Activated T-helper 2 cell treated with anti-CD3 and anti-CD28 coated beads, Interferon-gamma antibody, Interleukin-2, Interleukin-4, amounts not matched to agents 10 μg/mL and 5 μg/mL and 100 μg/mL, durations not matched to agents 14 hours and 24 hours and 36 hours (primary cell): ENCODE measurements at regions not wholly inside any gene's neighbourhood (a gene's known extent, or its start where the extent isn't known, plus 50 kb on each side); places are given as distances from the start of the nearest gene placed in this dataset.

Experiments used
- DNase-seq: peaks from one replicate; pipeline ENCODE4 v3.0.0; 2021; ENCODE audit warnings: low spot score
- H3K27ac Mint-ChIP-seq: one replicate; pipeline ENCODE4 v1.8.0; 2021; ENCODE audit warnings: mixed read lengths
- H3K27me3 Mint-ChIP-seq: one replicate; pipeline ENCODE4 v1.8.0; 2021; ENCODE audit warnings: low read depth, mixed read lengths
- H3K36me3 Mint-ChIP-seq: one replicate; pipeline ENCODE4 v1.8.0; 2021; ENCODE audit warnings: low read depth, mixed read lengths
- H3K4me1 Mint-ChIP-seq: one replicate; pipeline ENCODE4 v1.8.0; 2021; ENCODE audit warnings: low read depth, mixed read lengths
- H3K4me3 Mint-ChIP-seq: one replicate; pipeline ENCODE4 v1.8.0; 2021; ENCODE audit warnings: low read depth, mild to moderate bottlenecking, moderate library complexity, mixed read lengths
- H3K9me3 Mint-ChIP-seq: one replicate; pipeline ENCODE4 v1.8.0; 2021; ENCODE audit warnings: mixed read lengths
- intact Hi-C: fragments of 100-400 bp; cut with micrococcal nuclease; formaldehyde crosslinking; loops from one replicate; pipeline ENCODE4 v1.15.1; 2023

- Mint-ChIP-seq H3K27ac (no peak overlapping the region), H3K36me3 (no peaks in the 10 kb centered on the region), H3K9me3 (peaks cover 4% of the 10 kb centered on the region), H3K4me3 (no peak overlapping the region), H3K4me1 (no peaks in the 10 kb centered on the region), H3K27me3 (no peaks in the 10 kb centered on the region)
- DNase-seq = no peak
- intact Hi-C loops = no loop called here
Observed at GRCh38 chr5:45017568-45017967, 208.8 kb downstream of the MRPS30 start.

DNA sequence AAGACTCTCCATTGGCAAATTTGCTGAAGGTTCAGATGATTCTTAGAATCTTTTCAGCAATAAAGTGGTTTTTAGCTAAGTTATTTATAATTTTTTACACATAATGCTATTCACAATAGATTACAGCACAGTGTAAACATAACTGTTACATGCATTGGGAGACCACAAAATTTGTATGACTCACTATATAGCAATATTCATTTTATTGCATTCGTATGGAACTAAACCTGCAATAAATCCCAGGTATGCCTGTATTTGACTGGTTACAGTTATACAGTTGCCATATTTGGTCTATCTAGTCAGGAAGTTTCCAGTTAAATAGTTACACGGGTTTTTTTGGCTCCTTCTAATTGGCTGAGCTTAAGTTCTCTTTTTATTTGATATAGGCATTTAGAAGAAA, 220.8 kb downstream of the MRPS30 start:
- H3K4me1 Mint-ChIP-seq = no peaks in the 10 kb centered on the region
- no peak overlapping the region for H3K27ac Mint-ChIP-seq

GRCh38 chr5:45035991-45036390, 227.2 kb downstream of the MRPS30 start:
- no peaks in the 10 kb centered on the region for H3K36me3 Mint-ChIP-seq
- no peaks in the 10 kb centered on the region for H3K4me1 Mint-ChIP-seq
- intact Hi-C loops = no loop called here
- H3K27me3 Mint-ChIP-seq = no peaks in the 10 kb centered on the region
- DNase-seq = no peak
- H3K9me3 Mint-ChIP-seq = no peaks in the 10 kb centered on the region
- no peak overlapping the region for H3K4me3 Mint-ChIP-seq
- H3K27ac Mint-ChIP-seq = no peak overlapping the region

More for the DNA sequence above, 220.8 kb downstream of the MRPS30 start:
- no peaks in the 10 kb centered on the region for H3K36me3 Mint-ChIP-seq
- intact Hi-C loops = no loop called here
- no peaks in the 10 kb centered on the region for H3K27me3 Mint-ChIP-seq
- DNase-seq = no peak
- no peak overlapping the region for H3K4me3 Mint-ChIP-seq
- H3K9me3 Mint-ChIP-seq = peaks cover 11% of the 10 kb centered on the region

DNA sequence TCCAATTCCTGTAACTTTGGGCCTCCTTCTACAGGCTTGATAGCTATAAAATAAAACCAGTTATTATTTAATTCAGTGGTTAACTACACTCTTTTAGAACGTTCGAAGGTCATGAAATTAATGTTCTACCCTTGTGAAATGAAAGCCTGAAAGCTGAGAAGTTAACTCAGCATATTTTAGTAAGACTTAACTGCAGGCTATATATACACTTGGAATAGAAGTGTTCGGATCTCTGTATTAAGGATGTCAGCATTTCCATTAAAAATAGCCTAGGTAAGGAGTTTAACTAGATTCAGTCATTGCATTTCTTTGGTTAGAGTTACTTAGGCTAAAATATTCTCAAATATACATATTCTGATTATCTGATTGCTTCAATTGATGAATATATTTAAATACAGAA, 229.2 kb downstream of the MRPS30 start:
- H3K27me3 Mint-ChIP-seq = no peaks in the 10 kb centered on the region
- intact Hi-C loops = no loop called here
- no peaks in the 10 kb centered on the region for H3K9me3 Mint-ChIP-seq
- no peaks in the 10 kb centered on the region for H3K4me1 Mint-ChIP-seq
- H3K4me3 Mint-ChIP-seq = no peak overlapping the region
- H3K36me3 Mint-ChIP-seq = no peaks in the 10 kb centered on the region
- DNase-seq = no peak
- H3K27ac Mint-ChIP-seq = no peak overlapping the region

DNA sequence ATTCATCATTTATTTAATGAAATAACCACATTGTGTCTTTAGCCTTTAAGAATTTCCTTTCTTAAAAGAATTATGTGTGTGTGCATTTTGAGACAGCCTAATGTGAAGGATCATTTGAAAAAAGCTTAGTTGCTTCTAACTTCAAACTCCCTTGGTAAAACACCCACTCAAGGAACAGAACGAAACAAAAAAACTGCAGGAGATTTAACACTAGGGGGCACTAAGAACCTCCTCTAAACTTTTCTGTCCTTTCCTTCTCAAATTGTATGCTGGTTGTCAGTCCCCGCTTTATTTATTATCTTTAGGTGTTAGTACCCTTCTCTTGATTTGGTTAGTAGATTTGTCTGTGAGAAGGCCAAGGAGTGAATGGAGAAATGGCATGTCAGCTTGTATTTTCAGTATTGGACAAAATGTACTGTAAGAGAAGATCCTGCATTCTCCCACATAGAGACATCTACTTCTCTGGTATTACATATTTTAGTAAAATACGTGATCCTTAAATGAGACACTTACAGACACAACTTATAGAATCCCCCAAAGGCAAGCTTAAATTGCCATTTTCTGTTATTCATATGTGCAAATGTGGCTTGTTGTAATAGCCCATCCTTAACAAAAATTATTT, 229.7 kb downstream of the MRPS30 start:
- H3K4me3 Mint-ChIP-seq = no peak overlapping the region
- H3K36me3 Mint-ChIP-seq = no peaks in the 10 kb centered on the region
- no peak for DNase-seq
- no peaks in the 10 kb centered on the region for H3K9me3 Mint-ChIP-seq
- H3K27ac Mint-ChIP-seq = no peak overlapping the region
- no peaks in the 10 kb centered on the region for H3K4me1 Mint-ChIP-seq
- H3K27me3 Mint-ChIP-seq = no peaks in the 10 kb centered on the region
- intact Hi-C loops = no loop called here

DNA sequence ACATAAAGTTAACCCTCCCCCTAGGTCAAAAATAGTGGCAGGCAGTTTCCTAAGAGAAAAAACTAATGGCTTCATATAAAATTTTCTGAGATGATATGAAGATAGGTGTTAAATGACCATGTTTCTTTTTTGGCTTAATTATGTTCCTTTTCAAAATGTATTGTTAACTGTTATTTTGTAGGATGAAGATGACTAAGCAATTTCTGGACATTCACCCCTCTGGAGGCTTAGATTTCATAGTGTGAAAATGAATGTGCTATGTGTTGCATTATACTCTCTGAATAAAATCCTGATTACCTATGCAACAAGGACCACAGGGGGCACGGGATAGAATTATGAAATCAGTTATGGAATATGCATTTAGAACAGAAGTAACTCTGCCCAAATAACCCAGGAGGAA, 233.5 kb downstream of the MRPS30 start:
- intact Hi-C loops = no loop called here
- no peaks in the 10 kb centered on the region for H3K4me1 Mint-ChIP-seq
- H3K27me3 Mint-ChIP-seq = no peaks in the 10 kb centered on the region
- H3K9me3 Mint-ChIP-seq = no peaks in the 10 kb centered on the region
- no peak for DNase-seq
- H3K4me3 Mint-ChIP-seq = no peak overlapping the region
- H3K36me3 Mint-ChIP-seq = no peaks in the 10 kb centered on the region
- no peak overlapping the region for H3K27ac Mint-ChIP-seq

DNA sequence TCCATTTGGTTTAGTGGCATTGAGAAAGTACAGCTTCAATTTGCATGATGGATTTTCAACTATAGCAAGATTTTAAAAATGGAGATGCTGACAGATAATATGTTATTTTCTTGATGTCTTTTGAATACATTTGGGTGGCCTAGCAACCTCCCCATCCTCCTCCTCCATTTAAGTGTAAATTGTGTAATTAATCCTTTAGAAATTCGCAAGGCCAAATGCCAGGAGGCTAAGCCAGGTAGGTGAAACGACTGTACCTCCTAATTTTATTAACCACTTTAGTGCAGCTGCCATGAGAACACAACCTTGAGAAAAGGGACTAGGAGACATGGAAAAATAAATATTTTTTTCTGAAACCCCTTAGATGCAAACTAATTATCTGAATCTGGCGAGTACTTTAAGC, 248.8 kb downstream of the MRPS30 start:
- Mint-ChIP-seq H3K9me3 (peaks cover 3% of the 10 kb centered on the region), H3K27me3 (no peaks in the 10 kb centered on the region), H3K4me3 (no peak overlapping the region), H3K36me3 (no peaks in the 10 kb centered on the region), H3K27ac (no peak overlapping the region), H3K4me1 (no peaks in the 10 kb centered on the region)
- DNase-seq = no peak
- intact Hi-C loops = no loop called here

- DNase-seq = no peak
- peaks cover 10% of the 10 kb centered on the region for H3K9me3 Mint-ChIP-seq
- H3K4me3 Mint-ChIP-seq = no peak overlapping the region
- no peaks in the 10 kb centered on the region for H3K4me1 Mint-ChIP-seq
- no peak overlapping the region for H3K27ac Mint-ChIP-seq
- H3K27me3 Mint-ChIP-seq = no peaks in the 10 kb centered on the region
- no peaks in the 10 kb centered on the region for H3K36me3 Mint-ChIP-seq
- intact Hi-C loops = no loop called here
Observed at GRCh38 chr5:45060724-45061123, 252.0 kb downstream of the MRPS30 start.

- Mint-ChIP-seq H3K4me1 (no peaks in the 10 kb centered on the region), H3K27me3 (no peaks in the 10 kb centered on the region), H3K4me3 (no peak overlapping the region), H3K27ac (no peak overlapping the region), H3K36me3 (no peaks in the 10 kb centered on the region), H3K9me3 (peaks cover 10% of the 10 kb centered on the region)
- no peak for DNase-seq
- intact Hi-C loops = no loop called here
Observed at GRCh38 chr5:45062044-45062443, 253.3 kb downstream of the MRPS30 start.

GRCh38 chr5:45081082-45081481, 272.3 kb downstream of the MRPS30 start:
- Mint-ChIP-seq H3K9me3 (peaks cover 49% of the 10 kb centered on the region), H3K4me3 (no peak overlapping the region), H3K4me1 (no peaks in the 10 kb centered on the region), H3K36me3 (no peaks in the 10 kb centered on the region), H3K27ac (no peak overlapping the region), H3K27me3 (no peaks in the 10 kb centered on the region)
- DNase-seq = no peak
- intact Hi-C loops = no loop called here

DNA sequence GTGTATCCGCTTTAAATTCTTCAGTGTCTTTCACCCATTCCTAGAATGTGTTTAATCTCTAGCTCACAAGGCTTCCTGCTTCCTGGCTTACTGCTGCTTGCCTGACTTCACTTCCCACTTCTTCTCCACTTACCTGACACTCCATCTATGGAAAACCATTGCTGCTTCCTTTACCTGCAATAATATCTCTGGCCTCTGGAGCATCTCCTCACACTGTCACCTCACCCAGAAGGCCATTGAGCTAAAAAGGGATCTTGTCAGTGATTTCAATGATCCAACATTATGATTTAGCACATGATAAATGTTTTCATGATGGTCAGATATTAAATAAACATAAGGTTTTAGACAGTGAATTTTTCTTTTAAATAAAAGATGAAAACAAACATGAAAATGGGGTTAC, 281.1 kb downstream of the MRPS30 start:
- H3K27ac Mint-ChIP-seq = no peak overlapping the region
- peaks cover 43% of the 10 kb centered on the region for H3K9me3 Mint-ChIP-seq
- no peak for DNase-seq
- H3K4me1 Mint-ChIP-seq = no peaks in the 10 kb centered on the region
- no peaks in the 10 kb centered on the region for H3K36me3 Mint-ChIP-seq
- no peak overlapping the region for H3K4me3 Mint-ChIP-seq
- intact Hi-C loops = no loop called here
- no peaks in the 10 kb centered on the region for H3K27me3 Mint-ChIP-seq

DNA sequence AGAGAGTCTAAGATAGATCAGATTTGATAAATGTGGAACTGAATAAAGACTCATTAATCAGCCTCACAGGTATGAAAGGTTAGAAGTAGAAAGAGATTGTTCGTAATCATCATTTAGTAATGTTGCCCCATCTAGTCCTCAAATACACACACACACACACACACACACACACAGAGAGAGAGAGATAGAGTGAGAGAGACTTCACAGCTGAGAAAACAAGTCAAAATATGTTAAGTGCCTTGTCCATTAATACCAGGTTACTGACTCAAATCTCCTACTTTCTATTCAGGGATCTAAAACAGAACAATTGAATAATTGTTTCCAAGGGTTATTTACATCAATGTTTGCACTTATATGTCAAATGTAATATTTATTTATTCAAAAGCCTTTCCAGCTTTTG, 284.6 kb downstream of the MRPS30 start:
- Mint-ChIP-seq H3K4me3 (no peak overlapping the region), H3K27me3 (no peaks in the 10 kb centered on the region), H3K27ac (no peak overlapping the region), H3K9me3 (peaks cover 35% of the 10 kb centered on the region), H3K4me1 (no peaks in the 10 kb centered on the region), H3K36me3 (no peaks in the 10 kb centered on the region)
- intact Hi-C loops = no loop called here
- no peak for DNase-seq

GRCh38 chr5:45094876-45095440, 286.2 kb downstream of the MRPS30 start:
- no peak overlapping the region for H3K27ac Mint-ChIP-seq
- no peaks in the 10 kb centered on the region for H3K27me3 Mint-ChIP-seq
- no peak for DNase-seq
- intact Hi-C loops = no loop called here
- no peaks in the 10 kb centered on the region for H3K36me3 Mint-ChIP-seq
- no peak overlapping the region for H3K4me3 Mint-ChIP-seq
- H3K4me1 Mint-ChIP-seq = no peaks in the 10 kb centered on the region
- peaks cover 20% of the 10 kb centered on the region for H3K9me3 Mint-ChIP-seq

- Mint-ChIP-seq H3K27me3 (no peaks in the 10 kb centered on the region), H3K4me1 (no peaks in the 10 kb centered on the region), H3K36me3 (no peaks in the 10 kb centered on the region), H3K27ac (no peak overlapping the region), H3K4me3 (no peak overlapping the region), H3K9me3 (peaks cover 20% of the 10 kb centered on the region)
- intact Hi-C loops = no loop called here
- DNase-seq = no peak
Observed at GRCh38 chr5:45098483-45098882, 289.7 kb downstream of the MRPS30 start.
